ENCODE measurements at regions not wholly inside any gene's neighbourhood (a gene's known extent, or its start where the extent isn't known, plus 50 kb on each side); places are given as distances from the start of the nearest gene placed in this dataset.

- TF ChIP-seq CTCF (conservative IDR thresholded peaks at IDR 0.05 in 1 of 2, IDR thresholded peaks at IDR 0.05 in 1 of 2; ENCODE audit: extremely low read depth in 1 of 2, insufficient read depth in 1 of 2, low read depth in 1 of 2, low read length in 2 of 2) (no peak), EZH2 (IDR thresholded peaks at IDR 0.05; ENCODE audit: borderline replicate concordance, low read length) (no peak)
Measured at GRCh38 chr15:94584833-94585244, 353.5 kb downstream of the MCTP2 start.
